IPS-NIHi7 (cell line): ENCODE measurements at regions not wholly inside any gene's neighbourhood (a gene's known extent, or its start where the extent isn't known, plus 50 kb on each side); places are given as distances from the start of the nearest gene placed in this dataset.
"Not testable (repeated sequence)": the region's sequence is repeated elsewhere in the genome, so short reads cannot be mapped to it uniquely, and the experiment has no call there.

Source experiments
- DNase-seq: peaks from one replicate; pipeline ENCODE4 v3.0.0; 2012; ENCODE audit warnings: mixed read lengths; ENCODE audit errors: extremely low spot score

DNA sequence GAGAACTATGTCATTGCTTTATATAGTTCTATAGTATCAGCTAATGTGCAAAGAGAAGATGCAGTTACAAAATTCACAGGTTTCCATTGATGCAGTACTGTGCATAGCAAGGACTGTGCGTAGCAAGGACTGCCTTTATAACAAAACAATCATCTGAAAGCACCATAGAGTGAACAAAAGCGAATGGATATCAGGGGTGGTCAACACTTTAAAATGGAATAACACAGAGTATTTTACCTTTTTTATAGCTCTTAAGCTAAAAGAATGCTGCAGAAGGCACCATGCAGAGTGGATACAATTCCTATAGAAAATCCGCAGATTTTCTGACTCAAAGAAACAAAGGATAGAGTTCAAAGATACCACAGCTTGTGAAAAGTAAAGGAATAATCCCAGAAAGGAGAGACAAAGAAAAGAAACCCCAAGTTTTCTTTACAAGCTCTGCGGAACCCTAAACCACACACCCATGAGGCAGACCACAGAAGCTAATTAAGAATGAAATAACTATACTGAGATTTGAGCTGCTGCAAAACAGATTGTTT, 229.9 kb upstream of the DTNA start:
- no peak for DNase-seq

DNA sequence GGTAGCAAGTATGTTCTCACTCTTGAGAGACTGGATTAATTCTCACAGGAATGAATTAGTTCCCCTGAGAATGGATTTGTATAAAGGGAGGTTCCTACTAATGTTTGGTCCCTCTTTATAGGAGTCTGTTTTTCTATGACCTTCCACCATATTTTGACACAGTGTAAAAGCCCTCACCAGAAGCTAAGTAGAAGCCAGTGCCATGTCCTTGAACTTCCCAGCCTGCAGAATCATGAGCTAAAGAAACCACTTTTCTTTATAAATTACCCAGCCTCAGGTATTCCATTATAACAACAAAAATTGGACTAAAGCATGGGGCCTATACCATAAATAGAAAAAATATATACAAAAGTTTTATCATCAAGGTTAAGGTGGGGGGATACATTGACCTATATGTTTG, 227.9 kb upstream of the DTNA start:
- no peak for DNase-seq

DNA sequence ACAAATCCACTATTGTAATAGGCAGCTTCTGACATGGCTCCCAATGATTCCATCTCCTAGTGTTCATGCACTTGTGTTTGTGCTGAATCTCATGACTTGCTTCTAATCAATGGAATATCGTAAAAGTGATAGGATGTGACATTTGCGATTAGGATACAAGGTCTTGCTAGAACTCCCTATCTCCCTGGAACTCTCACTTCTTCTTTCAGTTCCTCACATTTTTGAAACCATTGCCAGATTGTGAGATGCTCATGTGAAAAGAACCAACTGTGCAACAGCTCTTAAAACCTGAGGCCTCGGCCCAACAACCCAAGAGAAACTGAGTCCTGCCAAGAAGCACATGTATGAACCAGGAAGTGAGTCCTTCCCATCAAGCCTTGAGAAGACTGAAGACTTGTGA, 226.9 kb upstream of the DTNA start:
- no peak for DNase-seq

DNA sequence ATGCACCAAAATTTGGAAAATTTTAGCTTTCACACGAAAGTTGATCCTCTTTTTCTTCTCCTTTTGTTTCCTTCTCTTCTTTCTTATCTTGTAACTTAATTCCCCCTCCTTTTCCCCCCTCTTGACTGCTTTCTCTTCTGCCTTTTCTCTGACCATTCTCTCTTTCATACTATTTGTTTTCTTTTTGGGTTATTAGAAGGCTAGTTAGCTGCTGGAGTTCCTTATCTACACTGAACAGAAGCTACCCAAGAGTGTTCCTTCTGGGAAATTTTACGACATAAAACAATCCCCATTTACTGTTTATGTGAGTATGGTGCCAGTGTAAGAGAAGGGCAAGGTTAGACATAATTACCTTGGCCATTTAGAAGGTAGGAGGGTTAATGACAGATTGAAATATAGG, 218.4 kb upstream of the DTNA start:
- no peak for DNase-seq

DNA sequence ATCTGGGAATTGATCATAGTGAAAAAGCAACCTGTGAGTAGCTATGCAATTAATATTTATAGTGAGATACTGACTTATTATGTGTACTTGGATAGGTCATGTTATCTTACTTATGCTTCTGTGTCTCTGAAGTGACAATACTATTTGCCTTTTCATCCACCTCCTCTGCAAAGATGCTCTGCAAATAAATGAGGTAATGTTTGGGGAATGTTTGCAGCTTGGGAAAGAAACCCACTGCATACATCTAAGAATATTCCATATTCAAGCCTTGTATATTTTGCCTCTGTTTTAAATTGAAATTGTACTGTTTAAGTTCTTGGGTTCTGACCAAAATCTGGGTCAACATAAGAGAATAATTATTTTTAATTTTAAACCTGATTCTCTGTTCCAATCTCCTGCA, 217.4 kb upstream of the DTNA start:
- no peak for DNase-seq

DNA sequence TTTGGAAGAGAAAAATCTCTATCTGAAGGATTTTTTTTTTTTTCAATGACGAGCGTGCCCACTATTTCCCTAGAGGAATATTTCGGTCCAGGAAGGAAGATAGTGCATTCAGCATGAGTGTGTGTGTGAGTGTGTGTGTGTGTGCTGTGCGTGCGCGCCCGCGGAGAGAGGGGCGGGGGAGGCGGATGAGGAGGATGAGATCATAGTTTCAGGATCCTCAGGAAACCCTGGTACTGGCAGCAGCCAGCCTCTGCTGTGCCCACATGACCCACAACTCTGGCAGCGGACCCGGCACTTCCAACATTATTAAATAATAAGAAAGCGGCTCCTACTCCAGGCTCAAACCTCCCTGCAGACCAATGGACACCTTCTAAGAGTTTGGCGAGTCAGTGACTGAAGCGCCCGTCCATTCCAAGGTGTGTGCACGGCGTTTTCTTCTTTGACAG, 217.0 kb upstream of the DTNA start:
- DNase-seq: peak; percentile 71

DNA sequence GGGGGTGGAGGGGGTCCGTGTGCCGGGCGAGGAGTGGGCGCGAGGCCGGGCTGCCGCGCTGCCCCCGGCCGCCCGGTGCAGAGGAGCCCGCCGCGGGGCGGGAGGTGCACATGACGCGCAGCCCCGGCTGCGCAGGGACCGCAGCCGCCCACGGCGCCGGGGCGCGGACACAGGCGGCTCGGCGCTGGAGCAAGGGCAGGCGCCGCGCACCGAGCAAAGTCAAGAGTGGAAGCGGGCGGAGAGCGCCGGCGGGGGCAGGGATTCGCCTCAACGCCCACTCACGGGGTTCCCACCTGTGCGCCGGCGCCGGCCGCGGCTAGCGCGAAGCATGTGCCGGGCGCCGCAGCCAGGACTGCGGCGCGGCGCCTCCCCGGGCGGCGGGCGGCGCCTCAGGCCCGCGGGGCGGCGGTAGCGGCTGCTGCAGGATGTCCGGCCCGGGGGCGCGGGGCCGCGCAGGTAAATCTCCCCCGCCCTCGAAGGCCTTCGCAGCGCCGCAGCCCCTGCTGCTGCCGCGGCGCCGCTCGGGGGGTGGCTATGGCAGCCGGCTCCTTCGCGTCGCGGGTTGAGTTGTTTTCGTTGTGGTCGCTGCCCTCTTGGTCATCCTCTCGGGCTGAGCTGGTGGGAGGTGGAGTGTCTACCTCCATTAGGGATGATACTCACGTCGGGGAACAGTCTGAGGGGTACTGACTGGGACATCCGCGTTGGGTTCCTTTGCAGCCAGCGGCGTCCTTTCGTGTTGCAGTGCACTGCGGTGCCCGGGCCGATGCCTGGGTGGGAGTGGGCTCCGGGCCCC, 216.3 kb upstream of the DTNA start:
- peak; percentile 67 for DNase-seq

DNA sequence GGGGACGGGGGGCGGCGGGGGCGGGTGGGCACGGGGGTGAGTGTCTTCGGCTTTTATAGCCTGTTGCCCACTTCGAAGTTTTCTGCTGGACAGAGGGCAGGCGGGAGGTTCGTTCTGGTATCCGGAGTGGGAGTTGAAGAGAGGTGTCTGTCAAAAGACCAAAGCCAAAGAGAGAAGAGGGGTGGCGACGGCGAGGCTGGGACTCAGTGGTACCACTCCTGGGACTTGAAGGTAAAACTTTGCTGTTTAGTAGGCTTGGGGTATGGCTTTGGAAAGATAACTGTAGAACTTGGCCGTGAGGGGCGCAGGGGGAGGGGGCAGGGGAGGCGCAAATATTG, 215.8 kb upstream of the DTNA start:
- DNase-seq: peak; percentile 31

DNA sequence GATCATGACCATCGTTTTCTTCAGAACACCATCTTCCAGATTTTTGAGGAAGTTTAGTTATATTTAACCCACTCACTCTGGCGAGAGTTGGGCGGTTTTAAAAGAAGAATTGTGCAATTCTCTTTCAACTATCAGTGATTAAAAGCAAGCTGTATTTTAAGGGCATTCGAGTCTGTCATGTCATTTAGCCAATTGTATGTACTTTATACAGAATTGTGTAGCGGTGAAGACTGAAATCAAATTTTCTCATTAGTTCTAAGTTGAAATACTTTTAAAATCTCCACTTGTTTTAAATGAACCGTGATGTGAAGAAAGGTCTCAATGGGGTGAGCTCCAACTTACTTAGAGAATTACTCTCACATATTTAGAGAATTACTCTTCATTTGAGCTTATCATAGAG, 214.6 kb upstream of the DTNA start:
- no peak for DNase-seq

DNA sequence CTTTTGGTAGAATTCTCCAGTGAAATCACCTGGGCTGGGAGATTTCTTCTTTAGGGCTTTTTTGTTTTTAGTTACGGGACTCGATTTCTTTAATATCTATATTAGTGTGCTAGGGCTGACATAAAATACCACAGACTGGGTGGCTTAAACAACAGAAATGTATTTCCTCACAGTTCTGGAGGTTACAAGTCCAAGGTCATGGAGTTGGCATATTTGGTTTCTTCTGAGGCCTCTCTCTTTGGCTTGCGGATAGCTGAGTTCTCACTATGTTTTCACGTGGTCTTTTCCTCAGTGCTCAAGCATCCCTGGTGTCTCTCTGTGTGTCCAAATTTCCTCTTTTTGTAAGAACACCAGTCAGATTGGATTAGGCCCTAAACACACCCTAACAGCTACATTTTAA, 208.5 kb upstream of the DTNA start:
- no peak for DNase-seq

DNA sequence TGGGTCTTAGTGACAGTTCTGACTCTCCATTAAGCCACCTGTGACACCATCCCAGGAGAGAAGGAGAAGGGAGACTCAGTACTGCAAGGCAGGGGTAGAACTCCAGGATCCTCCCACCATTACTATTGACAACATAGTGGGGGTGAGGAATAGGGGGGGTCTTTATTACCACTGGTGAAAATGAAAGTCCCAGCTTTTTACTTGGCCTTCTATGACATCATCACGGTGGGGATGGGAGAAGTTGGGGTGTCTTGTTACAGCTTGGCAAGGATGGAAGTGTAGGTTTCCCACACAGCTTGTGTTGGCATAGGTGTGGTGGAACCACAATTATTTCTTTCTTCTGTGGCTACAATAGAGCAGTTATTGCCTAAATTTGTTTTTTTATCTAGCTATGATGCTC, 203.9 kb upstream of the DTNA start:
- no peak for DNase-seq

DNA sequence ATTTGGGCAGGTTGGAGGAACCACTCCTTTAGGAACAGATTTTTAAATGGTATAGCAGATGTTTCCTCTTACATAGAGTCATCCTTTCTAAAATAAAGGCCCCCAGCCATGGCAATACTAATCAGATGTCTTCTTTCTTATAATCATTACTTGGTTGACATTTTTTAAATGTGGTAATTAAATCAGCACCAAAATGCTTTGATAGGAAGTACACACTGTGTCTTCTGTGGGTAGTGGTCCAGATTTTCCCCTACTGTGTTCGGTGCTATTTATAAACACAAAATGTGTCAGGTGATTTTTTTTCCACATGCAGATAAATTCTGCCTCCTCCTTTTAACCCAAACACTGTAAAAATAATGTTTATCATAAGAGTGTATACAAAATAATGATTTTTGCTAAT, 200.9 kb upstream of the DTNA start:
- no peak for DNase-seq

DNA sequence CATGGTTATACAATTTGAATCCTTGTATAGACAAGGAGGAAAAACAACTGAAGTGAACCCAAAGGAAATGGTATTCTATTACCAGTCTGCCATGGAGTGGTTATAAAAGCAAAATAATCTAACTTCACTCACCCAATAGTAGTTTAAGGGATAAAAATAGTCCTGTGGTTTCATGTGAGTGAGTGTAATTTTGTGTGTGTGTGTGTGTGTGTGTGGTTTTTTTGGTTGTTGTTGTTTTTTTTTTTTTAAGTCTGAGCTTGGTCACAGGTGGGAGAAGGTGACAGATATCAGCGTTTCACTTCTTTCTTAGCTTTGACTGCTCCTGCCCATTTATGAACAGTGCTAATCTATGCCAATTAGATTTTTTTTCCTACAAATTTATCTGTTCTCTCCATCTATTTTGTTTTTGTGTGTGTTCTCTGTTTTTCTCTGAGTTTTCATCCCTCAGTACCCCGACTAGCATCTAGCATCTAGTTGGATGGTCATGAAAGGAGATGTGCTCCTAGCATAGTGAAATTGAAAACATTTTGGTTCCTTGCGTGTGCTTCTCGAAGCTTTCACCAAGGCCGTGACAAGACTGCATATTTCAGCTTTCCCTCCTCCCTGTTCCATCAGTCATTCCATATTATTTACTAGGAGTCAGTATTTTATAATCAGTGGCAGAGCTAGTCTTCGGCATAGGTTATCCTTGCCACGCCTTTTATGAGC, 200.1 kb upstream of the DTNA start:
- no peak for DNase-seq

DNA sequence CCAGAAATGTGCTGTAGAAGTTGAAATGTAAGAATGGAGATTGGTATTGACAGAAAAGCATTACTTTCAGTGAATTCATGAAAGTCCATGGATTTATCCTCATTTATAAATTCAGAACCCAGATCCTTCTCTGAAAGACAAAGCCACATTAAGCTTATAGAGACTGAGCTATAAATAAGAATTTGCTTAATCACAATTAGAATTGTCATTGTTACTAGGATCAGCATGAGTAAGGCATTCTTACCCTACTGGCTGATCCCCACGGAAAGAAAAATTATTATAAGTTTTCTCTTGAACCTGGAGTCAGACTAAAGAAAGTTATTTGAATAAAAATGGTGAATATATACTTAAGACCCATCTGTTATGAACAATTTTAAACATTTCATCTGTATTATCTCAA, 199.2 kb upstream of the DTNA start:
- no peak for DNase-seq

DNA sequence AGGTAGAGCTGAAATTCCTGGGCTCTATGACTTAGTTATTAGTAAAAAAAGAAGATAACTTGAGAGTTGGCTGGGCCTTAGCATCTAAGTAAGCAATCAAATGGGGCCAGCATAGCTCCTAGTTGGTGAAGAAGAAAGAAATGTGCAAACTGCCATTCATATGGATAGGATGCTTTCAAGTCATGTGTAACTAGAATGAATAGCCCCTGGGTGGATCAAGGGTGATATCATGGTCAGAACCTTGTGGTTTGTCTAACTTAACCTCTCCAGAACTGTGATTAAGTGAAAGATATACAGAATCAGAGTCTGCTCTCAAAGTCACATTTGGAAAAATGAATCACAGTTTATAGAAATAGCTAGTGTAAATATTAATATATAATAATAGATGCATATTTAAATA, 198.7 kb upstream of the DTNA start:
- DNase-seq: no peak

DNA sequence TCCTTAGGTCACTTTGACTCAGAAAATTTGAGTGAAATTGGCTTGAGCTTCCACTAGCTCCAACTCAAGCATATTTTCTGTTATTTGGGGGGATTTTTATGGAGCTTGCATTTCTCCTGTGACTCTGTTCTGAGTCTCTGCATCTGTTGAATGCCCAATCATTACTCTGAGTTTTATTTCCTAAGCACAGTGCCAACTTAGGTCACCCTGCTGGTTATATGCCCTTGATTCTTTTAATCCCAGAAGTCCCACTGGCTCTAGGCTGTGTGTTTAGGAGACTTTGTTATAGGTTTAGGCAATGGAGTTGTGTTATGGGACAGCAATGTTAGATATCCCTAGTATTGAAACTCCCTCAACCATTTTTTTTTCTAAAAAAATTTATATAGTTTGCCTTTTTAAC, 198.2 kb upstream of the DTNA start:
- DNase-seq: no peak

DNA sequence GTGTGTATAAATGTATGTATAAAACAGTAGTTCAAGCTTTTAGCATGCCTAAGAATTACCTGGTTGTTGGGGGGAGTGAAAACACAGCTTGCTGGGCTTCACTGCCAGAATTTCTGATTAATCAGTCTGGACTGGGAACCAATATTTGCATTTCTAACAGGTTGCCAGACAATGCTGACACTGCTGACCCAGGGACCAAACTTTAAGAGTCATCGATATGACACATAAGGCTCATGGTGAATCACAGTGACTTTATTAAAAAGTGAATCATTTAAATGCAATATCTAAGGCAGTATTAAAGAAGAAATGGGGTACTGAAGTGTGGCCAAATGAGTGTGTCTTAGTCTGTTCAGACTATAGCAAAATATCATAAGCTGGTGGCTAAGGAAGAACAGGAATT, 195.9 kb upstream of the DTNA start:
- DNase-seq: no peak

DNA sequence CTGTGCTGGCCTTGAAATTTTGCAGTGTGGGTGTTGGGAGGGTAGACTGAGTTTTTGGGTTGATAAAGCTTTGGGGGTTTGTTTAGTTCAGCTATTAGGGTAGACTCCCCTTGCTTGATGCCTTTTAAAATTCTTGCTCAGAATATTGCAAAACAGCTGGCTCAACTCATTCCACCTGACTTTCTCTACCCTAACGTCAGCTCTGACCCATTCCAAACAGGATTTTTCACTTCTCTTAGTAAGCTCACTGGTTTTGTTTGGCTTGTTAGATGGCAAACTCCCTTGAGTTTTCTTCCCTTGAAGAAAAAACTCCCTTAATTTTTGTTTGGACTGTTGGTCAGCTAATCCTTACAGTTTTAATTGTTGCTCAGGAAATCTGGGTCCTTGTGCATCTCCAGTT, 195.1 kb upstream of the DTNA start:
- no peak for DNase-seq

DNA sequence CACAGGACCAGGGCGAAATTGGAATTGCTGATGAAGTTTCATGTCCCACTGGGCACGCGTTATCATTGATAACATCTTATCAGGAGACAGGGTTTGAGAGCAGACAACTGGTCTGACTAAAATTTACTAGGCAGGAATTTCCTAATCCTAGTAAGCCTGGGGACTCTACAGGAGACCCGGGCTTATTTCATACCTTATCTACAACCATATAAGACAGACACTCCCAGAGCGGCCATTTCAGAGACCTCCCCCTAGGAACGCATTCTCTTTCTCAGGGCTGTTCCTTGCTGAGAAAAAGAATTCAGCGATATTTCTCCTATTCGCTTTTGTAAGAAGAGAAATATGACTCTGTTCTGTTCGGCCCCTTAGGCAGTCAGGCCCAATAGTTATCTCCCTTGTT, 193.7 kb upstream of the DTNA start:
- not testable (repeated sequence) for DNase-seq

DNA sequence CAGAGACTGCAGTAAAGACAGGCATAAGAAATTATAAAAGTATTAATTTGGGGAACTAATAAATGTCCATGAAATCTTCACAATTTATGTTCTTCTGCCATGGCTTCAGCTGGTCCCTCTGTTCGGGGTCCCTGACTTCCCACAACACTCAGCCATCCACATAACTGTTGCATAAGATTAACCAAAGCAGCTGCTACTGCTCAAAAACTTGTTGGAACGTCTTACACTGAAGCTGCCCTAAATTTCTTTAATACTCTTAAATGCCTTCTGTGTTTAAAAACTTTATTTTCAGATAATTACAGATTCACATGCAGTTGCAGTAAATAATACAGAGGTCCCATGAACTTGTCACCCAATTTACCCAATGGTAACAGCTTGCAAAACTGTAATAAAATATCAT, 193.1 kb upstream of the DTNA start:
- not testable (repeated sequence) for DNase-seq

DNA sequence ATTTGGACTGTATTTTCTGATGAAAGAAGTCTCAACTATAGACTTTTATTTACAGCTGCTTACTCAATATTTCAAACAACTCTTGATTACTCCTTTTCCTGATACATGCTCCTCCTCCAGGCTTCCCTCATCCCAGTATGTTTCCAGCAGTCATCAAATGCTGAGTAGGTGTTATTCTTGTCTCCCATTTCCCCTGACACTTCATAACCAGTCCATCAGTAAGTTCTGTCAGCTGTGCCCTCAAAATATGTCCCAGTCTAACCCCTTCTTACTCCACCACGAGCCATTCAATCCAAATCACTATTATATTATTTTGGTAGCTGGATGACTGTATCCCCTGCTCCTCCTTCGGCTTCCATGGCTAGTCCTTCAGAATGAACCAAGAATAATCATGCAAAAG, 189.1 kb upstream of the DTNA start:
- no peak for DNase-seq

DNA sequence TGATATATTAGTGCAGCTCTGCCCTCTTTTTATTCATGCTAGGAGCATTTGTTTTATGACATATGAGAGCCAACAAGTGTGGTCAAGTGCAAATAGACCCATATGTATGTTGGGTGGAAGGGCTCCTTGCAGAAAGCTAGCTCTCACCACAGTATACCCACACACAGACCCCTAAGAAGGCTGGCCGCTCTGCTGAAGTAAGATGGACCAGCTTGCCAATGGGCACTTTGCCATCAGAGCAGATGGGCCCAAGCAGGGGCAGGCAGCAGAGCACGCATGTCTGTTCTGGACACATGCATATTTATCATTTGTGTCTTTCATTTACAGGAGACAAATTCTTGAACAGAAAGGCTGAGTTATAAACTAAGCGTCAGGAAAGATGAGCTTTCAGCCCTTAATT, 187.5 kb upstream of the DTNA start:
- DNase-seq: no peak

DNA sequence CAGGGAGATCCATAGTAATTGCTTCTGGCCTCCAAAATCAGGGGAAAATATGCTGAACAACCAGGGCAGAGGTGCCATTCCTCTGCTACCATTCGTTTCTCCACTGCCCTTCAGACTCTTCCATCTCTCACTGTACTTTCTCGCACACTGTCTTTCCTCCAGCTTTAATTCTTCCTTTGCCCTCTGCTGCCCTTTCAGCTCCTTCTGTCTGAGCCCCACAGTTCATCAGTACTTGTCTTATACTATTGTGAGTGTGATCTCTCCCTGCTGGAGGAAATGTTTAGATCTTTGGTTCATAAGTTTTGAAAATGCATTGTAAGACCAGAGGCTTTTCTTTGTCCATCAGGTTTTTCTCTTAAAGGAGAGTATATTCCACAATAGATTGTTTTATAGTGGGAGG, 184.9 kb upstream of the DTNA start:
- no peak for DNase-seq
